A549 (cell line): ENCODE measurements at regions not wholly inside any gene's neighbourhood (a gene's known extent, or its start where the extent isn't known, plus 50 kb on each side); places are given as distances from the start of the nearest gene placed in this dataset.

Experiments
- ATAC-seq, 2 experiments: fragments of 200-7000 bp in 1 of 2; fragments of >200 bp in 1 of 2; cut with Nextera tagmentation in 1 of 2; cut with Tn5 transposase in 1 of 2; 3 replicates each; pipeline versions ENCODE4 v1.8.0 to v1.9.1; 2018 to 2020; ENCODE audit warnings: mild to moderate bottlenecking in 1 of 2, moderate library complexity in 1 of 2
- CTCF ChIA-PET: fragments of 300-600 bp; sonication (Branson Sonifier 250); formaldehyde crosslinking; extraction: SDS; loops from one replicate; lab custom pipeline; 2021; ENCODE audit warnings: antibody characterized with exemption, inconsistent platforms; lab: Yijun Ruan, JAX
- POLR2A ChIA-PET: fragments of 350-600 bp; formaldehyde crosslinking; extraction: SDS; loops from one replicate; lab custom pipeline; 2021; ENCODE audit warnings: antibody characterized with exemption, inconsistent platforms; lab: Yijun Ruan, JAX
- DNase-seq, 2 experiments: peaks; one replicate each; pipeline versions ENCODE4 v3.0.0 to v3.0.0-alpha.2; 2011 to 2016; ENCODE audit warnings: low read depth in 1 of 2, low spot score in 1 of 2
- FAIRE-seq: peaks from 2 replicates; lab custom pipeline; 2011; peaks lifted over from hg19 to GRCh38; lab: Jason Lieb, UNC
- H3K27ac ChIP-seq, 2 experiments: fragments of >200 bp; sonication (Bioruptor Twin); formaldehyde crosslinking; 3 replicates each; pipeline ENCODE4 v1.5.1; 2016 to 2017
- H3K4me1 ChIP-seq: fragments of >200 bp; sonication (Bioruptor Twin); formaldehyde crosslinking; 3 replicates; pipeline ENCODE4 v1.6.1; 2016
- H3K4me2 ChIP-seq: fragments of >200 bp; sonication (Bioruptor Twin); formaldehyde crosslinking; 3 replicates; pipeline ENCODE4 v1.6.1; 2016
- H3K4me3 ChIP-seq: fragments of >200 bp; sonication (Bioruptor Twin); formaldehyde crosslinking; 3 replicates; pipeline ENCODE4 v1.5.1; 2016
- H3K9me3 ChIP-seq: fragments of >200 bp; sonication (Bioruptor Twin); formaldehyde crosslinking; 3 replicates; pipeline ENCODE4 v1.6.1; 2016
- CBX2 ChIP-seq: fragments of 200-600 bp; sonication (generic); IDR thresholded peaks from 2 replicates; pipeline ENCODE4 v1.6.1; 2016; ENCODE audit warnings: low read depth, mild to moderate bottlenecking, borderline replicate concordance
- CHD4 ChIP-seq: fragments of 200-600 bp; sonication (generic); IDR thresholded peaks from 2 replicates; pipeline ENCODE4 v1.6.1; 2016; ENCODE audit warnings: antibody characterized with exemption, mild to moderate bottlenecking, borderline replicate concordance
- EHF ChIP-seq: fragments of 250-450 bp; sonication (Bioruptor Pico); IDR thresholded peaks from 2 replicates; pipeline ENCODE4 v1.5.0; 2020; ENCODE audit warnings: mild to moderate bottlenecking
- ESRRA ChIP-seq: fragments of 150-350 bp; IDR thresholded peaks from 2 replicates; pipeline ENCODE4 v1.6.1; 2014; ENCODE audit warnings: mild to moderate bottlenecking, low read length, borderline replicate concordance
- HEYL ChIP-seq: fragments of 250-450 bp; sonication (Bioruptor Pico); IDR thresholded peaks from 2 replicates; pipeline ENCODE4 v1.8.0; 2021; ENCODE audit warnings: mild to moderate bottlenecking, moderate library complexity
- HOXA7 ChIP-seq: fragments of 250-450 bp; sonication (Bioruptor Pico); IDR thresholded peaks from 2 replicates; pipeline ENCODE4 v1.5.0; 2020; ENCODE audit warnings: mild to moderate bottlenecking, moderate library complexity
- NPAS2 ChIP-seq: fragments of 250-450 bp; sonication (Bioruptor Pico); IDR thresholded peaks from 2 replicates; pipeline ENCODE4 v1.8.0; 2022; ENCODE audit warnings: mild to moderate bottlenecking, moderate library complexity, borderline replicate concordance
- PHF8 ChIP-seq: fragments of 200-600 bp; sonication (generic); IDR thresholded peaks from 2 replicates; pipeline ENCODE4 v1.6.1; 2016; ENCODE audit warnings: low read depth, mild to moderate bottlenecking, antibody characterized with exemption, moderate library complexity, borderline replicate concordance
- POLR2A ChIP-seq: IDR thresholded peaks from 2 replicates; pipeline ENCODE4 v1.6.1; 2012; ENCODE audit warnings: mild to moderate bottlenecking, low read length
- POLR2AphosphoS2 ChIP-seq: conservative IDR thresholded peaks from 2 replicates; pipeline ENCODE4 v1.6.1; 2012; ENCODE audit warnings: low read length, improper control_type of control experiment, inconsistent platforms
- RCOR1 ChIP-seq: fragments of 150-350 bp; IDR thresholded peaks from 2 replicates; pipeline ENCODE4 v1.6.1; 2014; ENCODE audit warnings: antibody characterized with exemption, low read length, low read depth
- RNF2 ChIP-seq: fragments of 200-600 bp; sonication (generic); IDR thresholded peaks from 2 replicates; pipeline ENCODE4 v1.6.1; 2016; ENCODE audit warnings: low read depth, mild to moderate bottlenecking, antibody characterized with exemption, moderate library complexity, borderline replicate concordance
- SMC3 ChIP-seq: fragments of >200 bp; sonication (Bioruptor Twin); formaldehyde crosslinking; IDR thresholded peaks from 3 replicates; pipeline ENCODE4 v1.6.1; 2018; ENCODE audit warnings: inconsistent platforms
- TP53 ChIP-seq: fragments of 250-450 bp; sonication (Bioruptor Pico); IDR thresholded peaks from 2 replicates; pipeline ENCODE4 v1.5.0; 2021; ENCODE audit warnings: mild to moderate bottlenecking, moderate library complexity
- ZC3H11A ChIP-seq: fragments of 450-650 bp; IDR thresholded peaks from 2 replicates; pipeline ENCODE4 v1.6.1; 2014; ENCODE audit warnings: antibody characterized with exemption, mild to moderate bottlenecking
- ZNF302 ChIP-seq: fragments of 250-450 bp; sonication (Bioruptor Pico); IDR thresholded peaks from 2 replicates; pipeline ENCODE4 v1.9.0; 2021; ENCODE audit warnings: inconsistent platforms, mild to moderate bottlenecking, moderate library complexity
- WGBS: methylation state at CpG from one replicate; pipeline ENCODE4 v1.1.6; 2017; ENCODE audit errors: missing lambda C conversion rate; 5-methylcytosine and 5-hydroxymethylcytosine counted together
- TF ChIP-seq, protein P1 (sequence below): fragments of 450-650 bp; IDR thresholded peaks from 2 replicates; pipeline ENCODE4 v1.6.1; 2014; ENCODE audit warnings: antibody characterized with exemption
- TF ChIP-seq, protein P2 (sequence below): fragments of >200 bp; sonication (Bioruptor Twin); formaldehyde crosslinking; IDR thresholded peaks from 3 replicates; pipeline ENCODE4 v1.5.1; 2016
- TF ChIP-seq, protein P3 (sequence below): IDR thresholded peaks from 2 replicates; pipeline ENCODE4 v1.6.1; 2012
- TF ChIP-seq, protein P4 (sequence below): fragments of 200-600 bp; sonication (generic); IDR thresholded peaks from 2 replicates; pipeline ENCODE4 v1.6.1; 2016; ENCODE audit warnings: antibody characterized with exemption, mild to moderate bottlenecking, moderate library complexity

GRCh38 chr7:33678569-33679335 is 226.6 kb upstream of the BMPER start:
- Histone ChIP-seq H3K27ac (no peak overlapping the region), H3K4me1 (peaks cover 13% of the 10 kb centered on the region; the same call in 2 of the 3 replicates), H3K4me2 (no peak overlapping the region), H3K9me3 (no peaks in the 10 kb centered on the region), H3K4me3 (no peak overlapping the region)
- WGBS = 77% methylated on average over 2 of the region's 2 CpGs
- ChIA-PET POLR2A (no interaction called here), CTCF (interaction anchor here (0.6 kb wide), 1 partner anchor 43 kb away, joined by 3 read pairs; no protein-coding TSS in a partner anchor)
- ATAC-seq (no peak), FAIRE-seq (no peak), DNase-seq (no peak)
- no peak for TF ChIP-seq ZNF302 (CRISPR knock-in tag)
- TF ChIP-seq, protein P1, sequence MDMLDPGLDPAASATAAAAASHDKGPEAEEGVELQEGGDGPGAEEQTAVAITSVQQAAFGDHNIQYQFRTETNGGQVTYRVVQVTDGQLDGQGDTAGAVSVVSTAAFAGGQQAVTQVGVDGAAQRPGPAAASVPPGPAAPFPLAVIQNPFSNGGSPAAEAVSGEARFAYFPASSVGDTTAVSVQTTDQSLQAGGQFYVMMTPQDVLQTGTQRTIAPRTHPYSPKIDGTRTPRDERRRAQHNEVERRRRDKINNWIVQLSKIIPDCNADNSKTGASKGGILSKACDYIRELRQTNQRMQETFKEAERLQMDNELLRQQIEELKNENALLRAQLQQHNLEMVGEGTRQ = no peak
- no peak for TF ChIP-seq SMC3
- TF ChIP-seq ZC3H11A = no peak
- no peak for TF ChIP-seq HOXA7 (CRISPR knock-in tag)
- TF ChIP-seq POLR2A = no peak
- no peak for TF ChIP-seq HEYL (CRISPR knock-in tag)
- TF ChIP-seq PHF8 = no peak
- TF ChIP-seq, protein P2, sequence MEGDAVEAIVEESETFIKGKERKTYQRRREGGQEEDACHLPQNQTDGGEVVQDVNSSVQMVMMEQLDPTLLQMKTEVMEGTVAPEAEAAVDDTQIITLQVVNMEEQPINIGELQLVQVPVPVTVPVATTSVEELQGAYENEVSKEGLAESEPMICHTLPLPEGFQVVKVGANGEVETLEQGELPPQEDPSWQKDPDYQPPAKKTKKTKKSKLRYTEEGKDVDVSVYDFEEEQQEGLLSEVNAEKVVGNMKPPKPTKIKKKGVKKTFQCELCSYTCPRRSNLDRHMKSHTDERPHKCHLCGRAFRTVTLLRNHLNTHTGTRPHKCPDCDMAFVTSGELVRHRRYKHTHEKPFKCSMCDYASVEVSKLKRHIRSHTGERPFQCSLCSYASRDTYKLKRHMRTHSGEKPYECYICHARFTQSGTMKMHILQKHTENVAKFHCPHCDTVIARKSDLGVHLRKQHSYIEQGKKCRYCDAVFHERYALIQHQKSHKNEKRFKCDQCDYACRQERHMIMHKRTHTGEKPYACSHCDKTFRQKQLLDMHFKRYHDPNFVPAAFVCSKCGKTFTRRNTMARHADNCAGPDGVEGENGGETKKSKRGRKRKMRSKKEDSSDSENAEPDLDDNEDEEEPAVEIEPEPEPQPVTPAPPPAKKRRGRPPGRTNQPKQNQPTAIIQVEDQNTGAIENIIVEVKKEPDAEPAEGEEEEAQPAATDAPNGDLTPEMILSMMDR = no peak
- TF ChIP-seq POLR2AphosphoS2 = no peak
- no peak for TF ChIP-seq ESRRA
- TF ChIP-seq CHD4 = no peak
- no peak for TF ChIP-seq RNF2
- TF ChIP-seq, protein P3, sequence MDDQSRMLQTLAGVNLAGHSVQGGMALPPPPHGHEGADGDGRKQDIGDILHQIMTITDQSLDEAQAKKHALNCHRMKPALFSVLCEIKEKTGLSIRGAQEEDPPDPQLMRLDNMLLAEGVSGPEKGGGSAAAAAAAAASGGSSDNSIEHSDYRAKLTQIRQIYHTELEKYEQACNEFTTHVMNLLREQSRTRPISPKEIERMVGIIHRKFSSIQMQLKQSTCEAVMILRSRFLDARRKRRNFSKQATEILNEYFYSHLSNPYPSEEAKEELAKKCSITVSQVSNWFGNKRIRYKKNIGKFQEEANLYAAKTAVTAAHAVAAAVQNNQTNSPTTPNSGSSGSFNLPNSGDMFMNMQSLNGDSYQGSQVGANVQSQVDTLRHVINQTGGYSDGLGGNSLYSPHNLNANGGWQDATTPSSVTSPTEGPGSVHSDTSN = no peak
- TF ChIP-seq, protein P4, sequence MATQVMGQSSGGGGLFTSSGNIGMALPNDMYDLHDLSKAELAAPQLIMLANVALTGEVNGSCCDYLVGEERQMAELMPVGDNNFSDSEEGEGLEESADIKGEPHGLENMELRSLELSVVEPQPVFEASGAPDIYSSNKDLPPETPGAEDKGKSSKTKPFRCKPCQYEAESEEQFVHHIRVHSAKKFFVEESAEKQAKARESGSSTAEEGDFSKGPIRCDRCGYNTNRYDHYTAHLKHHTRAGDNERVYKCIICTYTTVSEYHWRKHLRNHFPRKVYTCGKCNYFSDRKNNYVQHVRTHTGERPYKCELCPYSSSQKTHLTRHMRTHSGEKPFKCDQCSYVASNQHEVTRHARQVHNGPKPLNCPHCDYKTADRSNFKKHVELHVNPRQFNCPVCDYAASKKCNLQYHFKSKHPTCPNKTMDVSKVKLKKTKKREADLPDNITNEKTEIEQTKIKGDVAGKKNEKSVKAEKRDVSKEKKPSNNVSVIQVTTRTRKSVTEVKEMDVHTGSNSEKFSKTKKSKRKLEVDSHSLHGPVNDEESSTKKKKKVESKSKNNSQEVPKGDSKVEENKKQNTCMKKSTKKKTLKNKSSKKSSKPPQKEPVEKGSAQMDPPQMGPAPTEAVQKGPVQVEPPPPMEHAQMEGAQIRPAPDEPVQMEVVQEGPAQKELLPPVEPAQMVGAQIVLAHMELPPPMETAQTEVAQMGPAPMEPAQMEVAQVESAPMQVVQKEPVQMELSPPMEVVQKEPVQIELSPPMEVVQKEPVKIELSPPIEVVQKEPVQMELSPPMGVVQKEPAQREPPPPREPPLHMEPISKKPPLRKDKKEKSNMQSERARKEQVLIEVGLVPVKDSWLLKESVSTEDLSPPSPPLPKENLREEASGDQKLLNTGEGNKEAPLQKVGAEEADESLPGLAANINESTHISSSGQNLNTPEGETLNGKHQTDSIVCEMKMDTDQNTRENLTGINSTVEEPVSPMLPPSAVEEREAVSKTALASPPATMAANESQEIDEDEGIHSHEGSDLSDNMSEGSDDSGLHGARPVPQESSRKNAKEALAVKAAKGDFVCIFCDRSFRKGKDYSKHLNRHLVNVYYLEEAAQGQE = no peak
- TF ChIP-seq TP53 (CRISPR knock-in tag) = no peak
- TF ChIP-seq NPAS2 (CRISPR knock-in tag) = no peak
- TF ChIP-seq EHF (CRISPR knock-in tag) = no peak
- no peak for TF ChIP-seq CBX2
- no peak for TF ChIP-seq RCOR1
